HG02943 (cell line): ENCODE measurements at regions not wholly inside any gene's neighbourhood (a gene's known extent, or its start where the extent isn't known, plus 50 kb on each side); places are given as distances from the start of the nearest gene placed in this dataset.
"Not testable (repeated sequence)": the region's sequence is repeated elsewhere in the genome, so short reads cannot be mapped to it uniquely, and the experiment has no call there.

Experiments used
- ATAC-seq: cut with Tn5 transposase; IDR thresholded peaks from one replicate; pipeline ENCODE4 v1.9.1; 2021; ENCODE audit warnings: mild to moderate bottlenecking, low read depth, moderate library complexity; ENCODE audit not compliant: unreplicated experiment

- ATAC-seq, result not testable (repeated sequence)
Observed at GRCh38 chr21:9246010-9246409, 1275.4 kb upstream of the TPTE start.

GRCh38 chr21:9246481-9247289 lies 1274.7 kb upstream of the TPTE start:
- peak; percentile 47 for ATAC-seq

- ATAC-seq, result not testable (repeated sequence)
Observed at GRCh38 chr21:9247290-9247613, 1274.1 kb upstream of the TPTE start.

- peak; percentile 30 for ATAC-seq
Observed at GRCh38 chr21:9247616-9248317, 1273.6 kb upstream of the TPTE start.
